Activated effector memory CD4-positive, alpha-beta T cell treated with Interleukin-2 at 50 U/mL for 16 hours (primary cell): ENCODE measurements at regions not wholly inside any gene's neighbourhood (a gene's known extent, or its start where the extent isn't known, plus 50 kb on each side); places are given as distances from the start of the nearest gene placed in this dataset.
"Not testable (repeated sequence)": the region's sequence is repeated elsewhere in the genome, so short reads cannot be mapped to it uniquely, and the experiment has no call there.

ENCODE experiments used
- DNase-seq: peaks from one replicate; pipeline ENCODE4 v3.0.0-alpha.2; 2020

- DNase-seq, result no peak
These were observed 110.7 kb upstream of the GZMB start for GRCh38 chr14:24744641-24745040.

- DNase-seq, result no peak
These were observed 107.9 kb upstream of the GZMB start for GRCh38 chr14:24741871-24742270.

GRCh38 chr14:24735984-24736630 lies 102.1 kb upstream of the GZMB start:
- DNase-seq, result no peak

- DNase-seq, result no peak
These were observed 101.0 kb upstream of the GZMB start for GRCh38 chr14:24734917-24735500.

- no peak for DNase-seq
These were observed 92.5 kb upstream of the GZMB start for GRCh38 chr14:24726480-24726879.

GRCh38 chr14:24725311-24725710 lies 91.3 kb upstream of the GZMB start:
- no peak for DNase-seq

GRCh38 chr14:24721775-24722174 lies 87.8 kb upstream of the GZMB start:
- no peak for DNase-seq

- DNase-seq, result no peak
These were observed 81.2 kb upstream of the GZMB start for GRCh38 chr14:24715239-24715638.

GRCh38 chr14:24713404-24713803 lies 79.4 kb upstream of the GZMB start:
- DNase-seq, result no peak

- DNase-seq, result no peak
These were observed 78.9 kb upstream of the GZMB start for GRCh38 chr14:24712909-24713308.

GRCh38 chr14:24712374-24712773 lies 78.4 kb upstream of the GZMB start:
- DNase-seq, result no peak

- DNase-seq, result peak; percentile 26
These were observed 76.6 kb upstream of the GZMB start for GRCh38 chr14:24710403-24711112.

GRCh38 chr14:24708684-24709083 lies 74.7 kb upstream of the GZMB start:
- no peak for DNase-seq

- DNase-seq, result no peak
These were observed 72.4 kb upstream of the GZMB start for GRCh38 chr14:24706351-24706750.

GRCh38 chr14:24705840-24706239 lies 71.8 kb upstream of the GZMB start:
- no peak for DNase-seq

GRCh38 chr14:24701062-24701461 lies 67.1 kb upstream of the GZMB start:
- no peak for DNase-seq

GRCh38 chr14:24700511-24700910 lies 66.5 kb upstream of the GZMB start:
- no peak for DNase-seq

GRCh38 chr14:24699052-24699451 lies 65.1 kb upstream of the GZMB start:
- no peak for DNase-seq

- DNase-seq, result not testable (repeated sequence)
These were observed 62.4 kb upstream of the GZMB start for GRCh38 chr14:24696280-24696920.

GRCh38 chr14:24695265-24696241 lies 61.6 kb upstream of the GZMB start:
- no peak for DNase-seq

- DNase-seq, result no peak
These were observed 60.7 kb upstream of the GZMB start for GRCh38 chr14:24694680-24695079.

- DNase-seq, result no peak
These were observed 60.0 kb upstream of the GZMB start for GRCh38 chr14:24693983-24694382.

GRCh38 chr14:24693353-24693737 lies 59.4 kb upstream of the GZMB start:
- DNase-seq, result no peak
